Neural progenitor cell (in vitro differentiated cells): ENCODE measurements at regions not wholly inside any gene's neighbourhood (a gene's known extent, or its start where the extent isn't known, plus 50 kb on each side); places are given as distances from the start of the nearest gene placed in this dataset.

ENCODE experiments used
- DNase-seq: peaks from one replicate; pipeline ENCODE4 v3.0.0-alpha.2; 2016; ENCODE audit warnings: low spot score
- H2AFZ ChIP-seq: fragments of 200-600 bp; sonication (generic); replicated peaks from 2 replicates; pipeline ENCODE4 v1.6.1; 2016; ENCODE audit warnings: antibody characterized with exemption
- H3F3A ChIP-seq: fragments of 200-600 bp; sonication (generic); 2 replicates; pipeline ENCODE4 v1.6.1; 2016; ENCODE audit warnings: antibody characterized with exemption, low read depth
- H3K27ac ChIP-seq: fragments of 200-600 bp; sonication (generic); 2 replicates; pipeline ENCODE4 v1.5.1; 2016; ENCODE audit warnings: mild to moderate bottlenecking
- H3K27me3 ChIP-seq: fragments of 200-600 bp; sonication (generic); 2 replicates; pipeline ENCODE4 v1.6.1; 2016; ENCODE audit warnings: mild to moderate bottlenecking, moderate library complexity
- H3K36me3 ChIP-seq: fragments of 200-600 bp; sonication (generic); 2 replicates; pipeline ENCODE4 v1.5.1; 2016
- H3K4me1 ChIP-seq: fragments of 200-600 bp; sonication (generic); 2 replicates; pipeline ENCODE4 v1.6.1; 2016; ENCODE audit warnings: mixed run types
- H3K4me2 ChIP-seq: fragments of 200-600 bp; sonication (generic); 2 replicates; pipeline ENCODE4 v1.6.1; 2016
- H3K4me3 ChIP-seq: fragments of 200-600 bp; sonication (generic); 2 replicates; pipeline ENCODE4 v1.5.1; 2016
- H3K79me2 ChIP-seq: fragments of 200-600 bp; sonication (generic); 2 replicates; pipeline ENCODE4 v1.6.1; 2016; ENCODE audit warnings: low read depth
- H3K9ac ChIP-seq: fragments of 200-600 bp; sonication (generic); 2 replicates; pipeline ENCODE4 v1.6.1; 2016
- H3K9me3 ChIP-seq: fragments of 200-600 bp; sonication (generic); 2 replicates; pipeline ENCODE4 v1.5.1; 2016; ENCODE audit warnings: low read depth
- H4K20me1 ChIP-seq: fragments of 200-600 bp; sonication (generic); 2 replicates; pipeline ENCODE4 v1.6.1; 2016; ENCODE audit warnings: low read depth
- H3K27ac Mint-ChIP-seq: 3 replicates; pipeline ENCODE4 v1.8.0; 2021; ENCODE audit warnings: mixed read lengths
- H3K27me3 Mint-ChIP-seq: 2 replicates; pipeline ENCODE4 v1.8.0; 2022; ENCODE audit warnings: low read depth, mild to moderate bottlenecking, inconsistent platforms, moderate library complexity, mixed read lengths; ENCODE audit not compliant: insufficient read depth
- H3K36me3 Mint-ChIP-seq: 3 replicates; pipeline ENCODE4 v1.8.0; 2021; ENCODE audit warnings: mixed read lengths
- H3K4me1 Mint-ChIP-seq: 3 replicates; pipeline ENCODE4 v1.8.0; 2021; ENCODE audit warnings: mixed read lengths
- H3K4me3 Mint-ChIP-seq: 3 replicates; pipeline ENCODE4 v1.8.0; 2021; ENCODE audit warnings: mild to moderate bottlenecking, moderate library complexity, mixed read lengths
- H3K9me3 Mint-ChIP-seq: 3 replicates; pipeline ENCODE4 v1.8.0; 2020; ENCODE audit warnings: mixed read lengths
- CTCF ChIP-seq: fragments of 200-600 bp; sonication (generic); IDR thresholded peaks from 2 replicates; pipeline ENCODE4 v1.5.1; 2017; ENCODE audit warnings: antibody characterized with exemption, mild to moderate bottlenecking
- EZH2 ChIP-seq: fragments of 200-600 bp; sonication (generic); IDR thresholded peaks from 2 replicates; pipeline ENCODE4 v1.6.1; 2017; ENCODE audit warnings: antibody characterized with exemption, mild to moderate bottlenecking, moderate library complexity
- EZH2phosphoT487 ChIP-seq: fragments of 200-600 bp; sonication (generic); IDR thresholded peaks from 2 replicates; pipeline ENCODE4 v1.6.1; 2017; ENCODE audit warnings: antibody characterized with exemption

DNA sequence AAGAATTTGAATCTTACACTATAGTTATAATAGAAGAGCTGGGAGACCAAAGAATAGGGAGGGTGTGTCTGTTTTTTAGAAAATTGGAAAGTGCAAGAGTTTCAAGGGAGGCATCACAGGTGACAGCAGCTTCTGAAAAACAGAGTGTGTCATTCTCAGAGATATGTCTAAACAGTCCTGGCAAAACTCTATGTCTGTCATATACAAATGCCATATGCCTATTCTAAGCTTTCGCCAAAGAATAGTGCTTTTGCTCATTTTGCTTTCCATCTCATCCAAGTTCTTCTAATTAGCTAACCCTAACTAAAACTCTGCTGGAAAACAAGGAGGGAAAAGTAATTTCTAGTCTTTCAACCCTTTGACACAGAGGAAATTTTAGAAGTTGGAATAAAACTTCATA is 388.0 kb upstream of the TYRP1 start:
- Histone ChIP-seq H3K9me3 (no peaks in the 10 kb centered on the region), H4K20me1 (no peaks in the 10 kb centered on the region), H3K4me1 (no peaks in the 10 kb centered on the region), H3K79me2 (no peaks in the 10 kb centered on the region), H3K4me2 (no peak overlapping the region), H3K36me3 (no peaks in the 10 kb centered on the region), H3K27ac (no peak overlapping the region), H2AFZ (no peak overlapping the region), H3K27me3 (no peaks in the 10 kb centered on the region), H3K4me3 (no peak overlapping the region), H3K9ac (no peak overlapping the region), H3F3A (no peaks in the 10 kb centered on the region)
- no peak for TF ChIP-seq EZH2
- TF ChIP-seq EZH2phosphoT487, result no peak
- no peak for TF ChIP-seq CTCF
- H3K27me3 Mint-ChIP-seq, result no peaks in the 10 kb centered on the region
- no peaks in the 10 kb centered on the region for H3K4me1 Mint-ChIP-seq
- H3K4me3 Mint-ChIP-seq, result no peak overlapping the region
- H3K9me3 Mint-ChIP-seq, result no peaks in the 10 kb centered on the region
- no peaks in the 10 kb centered on the region for H3K36me3 Mint-ChIP-seq
- no peak overlapping the region for H3K27ac Mint-ChIP-seq
- no peak for DNase-seq

DNA sequence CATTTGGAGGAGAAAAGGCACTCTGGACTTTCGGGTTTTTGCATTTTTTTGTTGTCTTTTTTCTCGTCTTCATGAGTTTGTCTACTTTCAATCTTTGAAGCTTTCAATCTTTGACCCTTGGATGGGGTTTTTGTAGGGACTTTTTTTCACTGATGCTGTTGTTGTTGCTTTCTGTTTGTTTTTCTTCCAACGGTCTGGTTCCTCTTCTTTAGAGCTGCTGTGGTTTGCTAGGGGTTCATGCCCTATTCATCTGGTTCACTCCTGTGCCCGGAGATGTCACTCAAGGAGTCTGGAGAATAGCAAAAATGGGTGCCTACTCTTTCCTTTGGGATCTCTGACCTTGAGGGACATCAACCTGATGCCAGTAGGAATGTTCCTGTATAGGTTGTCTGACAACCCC is 378.6 kb upstream of the TYRP1 start:
- H3K36me3 ChIP-seq, result no peaks in the 10 kb centered on the region
- peaks cover 32% of the 10 kb centered on the region for H3K9me3 Mint-ChIP-seq
- H3K4me2 ChIP-seq, result no peak overlapping the region
- H3K4me1 ChIP-seq, result no peaks in the 10 kb centered on the region
- H2AFZ ChIP-seq, result no peak overlapping the region
- H3K79me2 ChIP-seq, result no peaks in the 10 kb centered on the region
- no peaks in the 10 kb centered on the region for H3K27me3 ChIP-seq
- H3K4me3 ChIP-seq, result no peak overlapping the region
- H3K4me3 Mint-ChIP-seq, result no peak overlapping the region
- H3F3A ChIP-seq, result no peaks in the 10 kb centered on the region
- no peaks in the 10 kb centered on the region for H3K36me3 Mint-ChIP-seq
- TF ChIP-seq EZH2 (no peak), EZH2phosphoT487 (no peak), CTCF (no peak)
- H3K27ac Mint-ChIP-seq, result no peak overlapping the region
- H3K27me3 Mint-ChIP-seq, result peaks cover 2% of the 10 kb centered on the region
- H3K9ac ChIP-seq, result no peak overlapping the region
- no peak overlapping the region for H3K27ac ChIP-seq
- no peaks in the 10 kb centered on the region for H4K20me1 ChIP-seq
- no peak for DNase-seq
- H3K4me1 Mint-ChIP-seq, result peaks cover 3% of the 10 kb centered on the region
- no peaks in the 10 kb centered on the region for H3K9me3 ChIP-seq

DNA sequence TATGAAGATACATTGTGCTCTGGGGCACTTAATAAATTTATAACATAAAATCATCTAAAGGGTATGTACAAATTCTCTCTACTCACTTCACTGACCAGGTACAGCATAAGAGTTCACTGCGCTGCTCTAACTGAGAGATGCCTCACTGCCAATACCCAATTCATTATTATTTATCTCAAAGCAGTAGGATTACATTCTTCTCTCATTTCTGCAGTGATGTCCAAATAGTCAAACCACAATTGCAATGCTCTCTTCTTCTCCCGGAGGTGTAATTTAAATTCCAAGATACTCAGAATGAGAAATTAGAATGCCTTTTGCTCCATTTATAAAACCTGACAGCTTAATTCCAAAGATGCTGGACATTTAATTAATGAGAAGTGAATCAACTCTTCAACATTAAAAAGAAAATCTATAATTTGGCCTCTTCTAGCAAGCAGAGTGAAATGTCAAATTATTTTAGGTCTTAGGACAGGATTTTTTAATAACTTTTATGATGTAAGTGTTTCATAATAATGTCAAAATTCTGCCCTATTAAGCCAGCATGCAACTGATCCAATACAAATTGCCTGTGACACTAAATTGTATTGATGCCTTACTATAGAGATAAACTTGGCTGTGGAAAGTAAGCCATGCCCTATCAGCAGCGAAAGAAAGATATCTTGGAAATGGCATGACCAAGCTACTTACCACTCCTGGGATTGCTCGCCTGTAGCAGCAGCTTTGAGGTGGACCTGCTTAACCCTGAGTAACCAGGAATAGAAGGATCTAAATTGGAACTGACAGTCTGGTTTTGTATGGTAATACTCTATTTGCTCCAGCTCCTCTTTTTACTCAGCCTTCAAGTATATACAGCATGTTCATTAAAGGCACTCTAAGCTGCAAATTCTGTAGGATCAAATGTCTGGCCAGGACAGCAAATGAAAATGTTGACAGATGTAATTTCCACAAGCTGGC is 374.2 kb upstream of the TYRP1 start:
- Histone ChIP-seq H3K4me2 (no peak overlapping the region), H3K79me2 (no peaks in the 10 kb centered on the region)
- no peaks in the 10 kb centered on the region for H3K36me3 Mint-ChIP-seq

More for the DNA sequence above, 374.2 kb upstream of the TYRP1 start:
- Mint-ChIP-seq H3K27ac (no peak overlapping the region), H3K27me3 (peaks cover 2% of the 10 kb centered on the region), H3K4me1 (peaks cover 3% of the 10 kb centered on the region), H3K9me3 (peaks cover 5% of the 10 kb centered on the region), H3K4me3 (no peak overlapping the region)
- no peaks in the 10 kb centered on the region for H4K20me1 ChIP-seq
- H3K27ac ChIP-seq, result no peak overlapping the region
- no peaks in the 10 kb centered on the region for H3F3A ChIP-seq
- TF ChIP-seq EZH2 (no peak), EZH2phosphoT487 (no peak), CTCF (no peak)
- H3K4me1 ChIP-seq, result no peaks in the 10 kb centered on the region
- H3K36me3 ChIP-seq, result no peaks in the 10 kb centered on the region
- H2AFZ ChIP-seq, result no peak overlapping the region
- no peaks in the 10 kb centered on the region for H3K27me3 ChIP-seq
- no peak overlapping the region for H3K4me3 ChIP-seq
- no peak overlapping the region for H3K9ac ChIP-seq
- no peak for DNase-seq
- no peaks in the 10 kb centered on the region for H3K9me3 ChIP-seq
